ENCODE measurements at regions not wholly inside any gene's neighbourhood (a gene's known extent, or its start where the extent isn't known, plus 50 kb on each side); places are given as distances from the start of the nearest gene placed in this dataset.

DNA sequence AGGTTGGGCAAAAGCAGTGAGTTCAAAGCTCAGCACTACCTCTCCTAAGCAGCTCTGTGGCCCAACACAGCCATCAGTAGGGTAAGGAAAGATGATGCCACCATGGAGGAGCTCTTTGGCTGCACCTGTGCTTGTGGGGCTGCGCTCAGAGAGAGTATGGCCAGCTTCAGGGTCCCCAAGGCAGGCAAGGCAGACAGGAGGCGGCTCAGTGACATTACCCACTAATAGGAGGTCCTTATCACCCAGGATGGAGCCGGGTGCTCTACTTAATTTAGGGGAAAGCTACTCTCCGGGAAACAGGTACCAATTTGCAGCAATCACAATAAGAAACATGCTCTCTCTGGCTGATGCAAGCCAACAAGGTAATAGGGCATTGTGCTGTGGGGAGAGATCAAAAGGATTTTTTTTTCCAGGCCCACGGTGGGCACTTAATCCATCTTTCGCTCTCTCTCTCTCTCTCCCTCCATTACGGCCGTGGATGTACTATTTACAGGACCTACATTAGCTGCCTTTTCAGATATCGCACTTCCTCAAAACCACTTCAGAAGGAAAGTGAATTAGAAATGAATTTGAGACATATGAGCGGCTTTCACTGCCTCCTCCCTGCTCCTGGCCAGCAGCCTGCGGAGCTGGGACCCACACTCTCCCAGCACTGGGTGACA lies 446.3 kb downstream of the SOX6 start:
- DNase-seq (ENCODE audit: low spot score): no peak

DNA sequence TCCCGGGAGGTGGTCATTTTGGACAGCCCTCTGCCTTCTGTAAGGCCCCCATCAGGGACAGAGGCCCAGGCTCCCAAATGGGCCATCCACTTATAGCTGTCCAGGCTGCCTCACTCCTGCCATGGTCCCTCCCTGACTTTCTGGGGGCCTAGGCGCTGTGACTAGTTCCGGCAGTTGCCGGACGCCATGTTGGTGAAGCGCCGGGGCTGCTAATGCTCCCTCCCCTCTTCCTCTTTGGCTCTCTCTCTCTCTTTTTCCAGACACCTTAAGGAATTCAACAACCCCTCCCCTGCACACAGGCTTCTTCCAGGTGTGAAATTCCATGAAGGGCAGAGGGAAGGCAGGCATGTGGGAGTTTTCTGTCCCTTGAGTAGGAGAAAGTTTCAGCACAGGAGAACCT lies 445.6 kb downstream of the SOX6 start:
- DNase-seq (ENCODE audit: low spot score): no peak

DNA sequence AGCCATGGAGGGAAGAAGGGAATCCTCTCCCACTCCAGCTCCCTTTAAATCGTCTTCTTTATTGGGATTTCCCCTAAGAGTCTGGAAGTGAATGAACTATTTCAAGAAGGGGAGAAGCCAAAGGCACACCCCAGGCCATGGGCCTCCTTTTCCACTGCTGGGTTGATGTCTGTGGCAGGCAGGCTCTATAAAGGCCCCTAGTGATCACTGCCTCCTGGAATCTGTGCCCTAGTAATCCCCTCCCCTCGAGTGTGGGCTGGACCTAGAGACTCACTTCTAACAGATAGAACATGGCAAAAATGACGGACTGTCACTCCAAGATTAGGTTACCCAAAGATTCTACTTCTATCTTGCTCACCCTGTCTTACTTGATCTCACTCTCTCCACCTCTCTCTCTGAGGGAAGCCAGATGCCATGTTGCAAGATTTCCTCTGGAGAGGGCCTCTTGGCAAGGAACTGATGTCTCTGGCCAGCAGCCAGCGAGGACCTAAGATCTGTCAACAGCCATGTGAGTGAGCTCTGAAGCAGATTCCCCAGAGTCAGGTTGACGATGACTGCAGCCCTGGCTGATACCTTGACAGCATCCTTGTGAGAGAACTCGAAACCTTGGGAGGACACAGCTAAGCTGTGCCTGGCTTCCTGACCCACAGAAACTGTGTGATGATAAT lies 444.8 kb downstream of the SOX6 start:
- peak; percentile 67 for DNase-seq (ENCODE audit: low spot score)

DNA sequence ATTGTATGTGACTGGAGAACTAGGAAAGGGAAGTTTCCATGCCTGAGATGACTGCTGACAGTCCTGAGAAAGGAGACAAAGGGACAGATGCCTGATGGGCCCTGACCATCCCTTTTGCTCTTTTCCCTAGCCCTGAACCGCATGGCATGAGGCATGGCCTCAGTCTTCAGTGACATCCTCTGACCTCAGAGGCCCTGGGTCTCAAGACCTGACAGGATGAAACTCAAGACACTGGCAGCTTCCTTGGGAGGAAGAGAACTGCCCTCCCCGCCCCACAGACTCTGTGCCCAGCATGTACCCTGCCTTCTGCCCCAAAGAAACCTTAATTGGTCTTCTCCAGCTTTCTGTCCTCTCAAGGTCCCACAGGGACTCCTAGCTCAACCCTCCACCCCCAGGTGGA lies 444.1 kb downstream of the SOX6 start:
- DNase-seq (ENCODE audit: low spot score): no peak

DNA sequence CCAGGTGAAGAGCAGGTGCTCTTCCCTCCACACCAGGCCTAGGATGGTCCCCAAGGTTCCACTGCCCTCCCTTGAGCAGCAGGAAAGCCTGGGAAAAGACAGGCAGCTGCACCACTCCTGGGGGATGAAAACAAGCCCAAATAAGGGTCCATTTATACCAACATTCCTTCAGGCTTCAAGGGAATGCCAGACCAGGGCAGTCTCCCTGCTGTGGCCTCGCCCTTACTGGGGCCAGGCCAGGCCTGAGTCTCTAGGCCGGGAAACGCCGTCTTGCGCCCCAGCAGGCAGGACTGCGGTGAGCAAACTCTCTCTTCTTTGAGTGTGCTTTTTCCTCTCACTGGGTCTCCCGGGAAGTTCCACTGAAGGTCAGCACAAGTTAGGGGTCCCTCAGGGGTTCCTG lies 443.5 kb downstream of the SOX6 start:
- no peak for DNase-seq (ENCODE audit: low spot score)

DNA sequence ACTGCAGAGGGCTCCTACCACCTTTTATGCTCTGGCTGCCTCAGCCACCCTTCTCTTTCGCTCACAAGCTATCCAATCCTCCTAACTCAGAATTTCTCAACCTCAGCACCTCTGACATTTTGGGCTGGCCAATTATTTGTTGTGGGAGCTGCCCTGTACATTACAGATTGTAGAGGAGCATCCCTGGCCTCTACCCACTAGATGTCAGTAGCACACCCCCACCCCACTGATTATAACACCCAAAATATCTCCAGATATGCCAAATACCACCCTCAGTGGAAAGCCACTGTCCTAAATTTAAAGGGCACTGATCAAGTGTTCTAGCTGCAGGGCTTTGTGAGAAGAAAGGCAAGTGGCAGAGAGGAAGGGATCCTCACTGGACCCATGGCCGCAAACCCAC lies 443.1 kb downstream of the SOX6 start:
- DNase-seq (ENCODE audit: low spot score): no peak
